Keratinocyte (primary cell): ENCODE measurements at regions not wholly inside any gene's neighbourhood (a gene's known extent, or its start where the extent isn't known, plus 50 kb on each side); places are given as distances from the start of the nearest gene placed in this dataset.

Experiments
- DNase-seq: peaks from one replicate; pipeline ENCODE4 v3.0.0-alpha.2; 2011; ENCODE audit warnings: low read depth, missing footprints, low spot score
- FAIRE-seq: peaks from 2 replicates; lab custom pipeline; 2011; peaks lifted over from hg19 to GRCh38; lab: Jason Lieb, UNC
- H2AFZ ChIP-seq: 2 replicates; pipeline ENCODE4 v1.6.0; 2012; ENCODE audit warnings: low read length, control low read depth, inconsistent platforms; ENCODE audit not compliant: control insufficient read depth
- H3K27ac ChIP-seq: 2 replicates; pipeline ENCODE4 v1.5.1; 2011; ENCODE audit warnings: low read length; ENCODE audit not compliant: control insufficient read depth, insufficient read depth
- H3K27me3 ChIP-seq: 3 replicates; pipeline ENCODE4 v1.6.0; 2011; ENCODE audit warnings: low read length; ENCODE audit not compliant: control insufficient read depth, insufficient read depth; ENCODE audit errors: extremely low read depth
- H3K36me3 ChIP-seq, 2 experiments: 2 replicates in 1 of 2; 3 replicates in 1 of 2; pipeline ENCODE4 v1.5.1; 2011; ENCODE audit warnings: low read length in 2 of 2, mild to moderate bottlenecking in 1 of 2; ENCODE audit not compliant: control insufficient read depth in 2 of 2, insufficient read depth in 2 of 2; ENCODE audit errors: extremely low read depth in 1 of 2
- H3K4me1 ChIP-seq: 3 replicates; pipeline ENCODE4 v1.5.1; 2011; ENCODE audit warnings: low read length; ENCODE audit not compliant: control insufficient read depth, insufficient read depth; ENCODE audit errors: extremely low read depth
- H3K4me2 ChIP-seq: 3 replicates; pipeline ENCODE4 v1.6.0; 2011; ENCODE audit warnings: low read depth, low read length; ENCODE audit not compliant: control insufficient read depth, insufficient read depth; ENCODE audit errors: extremely low read depth
- H3K4me3 ChIP-seq, 3 experiments: fragments of 200-600 bp in 1 of 3; sonication (generic) in 1 of 3; 2 replicates in 2 of 3; 3 replicates in 1 of 3; pipeline ENCODE4 v1.5.1; 2011 to 2016; ENCODE audit warnings: low read length in 3 of 3, mild to moderate bottlenecking in 3 of 3, control low read depth in 2 of 3, inconsistent platforms in 1 of 3, low read depth in 1 of 3, mixed read lengths in 1 of 3, mixed run types in 1 of 3, moderate library complexity in 1 of 3; ENCODE audit not compliant: control insufficient read depth in 2 of 3, insufficient read depth in 2 of 3; ENCODE audit errors: extremely low read depth in 1 of 3
- H3K79me2 ChIP-seq: 2 replicates; pipeline ENCODE4 v1.6.0; 2012; ENCODE audit warnings: low read length; ENCODE audit not compliant: control insufficient read depth, insufficient read depth
- H3K9ac ChIP-seq: 3 replicates; pipeline ENCODE4 v1.6.0; 2011; ENCODE audit warnings: low read length; ENCODE audit not compliant: control insufficient read depth, insufficient read depth; ENCODE audit errors: extremely low read depth
- H3K9me1 ChIP-seq: 3 replicates; pipeline ENCODE4 v1.6.0; 2011; ENCODE audit warnings: low read length; ENCODE audit not compliant: control insufficient read depth, insufficient read depth; ENCODE audit errors: extremely low read depth
- H3K9me3 ChIP-seq: 2 replicates; pipeline ENCODE4 v1.5.1; 2012; ENCODE audit warnings: low read depth, low read length; ENCODE audit not compliant: control insufficient read depth
- H4K20me1 ChIP-seq: 3 replicates; pipeline ENCODE4 v1.6.0; 2011; ENCODE audit warnings: low read length; ENCODE audit not compliant: control insufficient read depth, insufficient read depth; ENCODE audit errors: extremely low read depth
- CTCF ChIP-seq, 3 experiments: IDR thresholded peaks in 1 of 3; conservative IDR thresholded peaks in 1 of 3; optimal IDR thresholded peaks in 1 of 3; 2 replicates in 2 of 3; 3 replicates in 1 of 3; pipeline versions ENCODE3 to v1.5.1; 2011; ENCODE audit warnings: low read length in 3 of 3, mild to moderate bottlenecking in 3 of 3, moderate library complexity in 2 of 3, control low read depth in 1 of 3, inconsistent platforms in 1 of 3; ENCODE audit not compliant: insufficient read depth in 2 of 3; ENCODE audit errors: extremely low read depth in 1 of 3
- EZH2 ChIP-seq: IDR thresholded peaks from one replicate; pipeline ENCODE4 v1.6.1; 2012; ENCODE audit warnings: inconsistent platforms, mild to moderate bottlenecking, low read length, moderate library complexity
- dilution Hi-C: fragments of 300-500 bp; cut with MboI; formaldehyde crosslinking; loops from one replicate; pipeline ENCODE4 v1.7.0; 2020; ENCODE audit warnings: low sequenced_read_pairs; ENCODE audit not compliant: extremely low pct_ligation_motif_present

GRCh38 chr6:167211881-167212712, 54.3 kb upstream of the GPR31 start:
- H3K9me1 ChIP-seq, result no peaks in the 10 kb centered on the region
- H3K36me3 ChIP-seq, result no peaks in the 10 kb centered on the region
- TF ChIP-seq EZH2 (no peak), CTCF (optimal IDR thresholded peaks at IDR 0.05 in 1 of 3, IDR thresholded peaks at IDR 0.05 in 1 of 3, conservative IDR thresholded peaks at IDR 0.05 in 1 of 3; ENCODE audit: extremely low read depth in 1 of 3, insufficient read depth in 2 of 3, low read length in 3 of 3) (no peak)
- H3K79me2 ChIP-seq, result no peaks in the 10 kb centered on the region
- no peak overlapping the region for H2AFZ ChIP-seq
- dilution Hi-C loops, result no loop called here
- no peak overlapping the region for H3K9ac ChIP-seq
- H3K4me3 ChIP-seq, result no peak overlapping the region
- no peak overlapping the region for H3K4me2 ChIP-seq
- H3K9me3 ChIP-seq, result no peaks in the 10 kb centered on the region
- H3K4me1 ChIP-seq, result no peaks in the 10 kb centered on the region
- FAIRE-seq (no peak), DNase-seq (no peak)
- H4K20me1 ChIP-seq, result no peaks in the 10 kb centered on the region
- H3K27me3 ChIP-seq, result peaks cover 4% of the 10 kb centered on the region
- no peak overlapping the region for H3K27ac ChIP-seq

DNA sequence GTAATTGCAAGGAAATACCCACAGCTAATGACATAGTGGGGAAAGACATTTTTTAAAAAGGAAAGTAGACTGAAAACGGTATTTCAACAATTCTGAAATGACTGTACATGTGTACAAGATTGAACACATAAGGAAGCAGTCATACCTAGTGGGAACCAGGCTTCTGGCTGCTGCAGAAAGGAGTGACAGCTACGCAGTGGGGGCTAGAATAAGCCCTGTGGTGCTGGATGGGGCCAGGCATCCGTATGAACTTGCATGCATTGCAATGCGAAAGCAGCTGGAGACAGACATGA, 54.9 kb upstream of the GPR31 start:
- H3K4me1 ChIP-seq, result no peaks in the 10 kb centered on the region
- dilution Hi-C loops, result no loop called here
- no peaks in the 10 kb centered on the region for H3K9me1 ChIP-seq
- no peak overlapping the region for H3K4me3 ChIP-seq
- H3K27me3 ChIP-seq, result peaks cover 4% of the 10 kb centered on the region
- H3K4me2 ChIP-seq, result no peak overlapping the region
- no peaks in the 10 kb centered on the region for H3K9me3 ChIP-seq
- no peaks in the 10 kb centered on the region for H3K79me2 ChIP-seq
- TF ChIP-seq EZH2 (no peak), CTCF (optimal IDR thresholded peaks at IDR 0.05 in 1 of 3, IDR thresholded peaks at IDR 0.05 in 1 of 3, conservative IDR thresholded peaks at IDR 0.05 in 1 of 3; ENCODE audit: extremely low read depth in 1 of 3, insufficient read depth in 2 of 3, low read length in 3 of 3) (no peak)
- no peak for FAIRE-seq
- H4K20me1 ChIP-seq, result no peaks in the 10 kb centered on the region
- H3K27ac ChIP-seq, result no peak overlapping the region
- H3K36me3 ChIP-seq, result no peaks in the 10 kb centered on the region
- H2AFZ ChIP-seq, result no peak overlapping the region
- no peak overlapping the region for H3K9ac ChIP-seq
- DNase-seq, result no peak
